HG03060 (cell line): ENCODE measurements at regions not wholly inside any gene's neighbourhood (a gene's known extent, or its start where the extent isn't known, plus 50 kb on each side); places are given as distances from the start of the nearest gene placed in this dataset.
"Not testable (repeated sequence)": the region's sequence is repeated elsewhere in the genome, so short reads cannot be mapped to it uniquely, and the experiment has no call there.

Experiments
- ATAC-seq: cut with Tn5 transposase; IDR thresholded peaks from one replicate; pipeline ENCODE4 v1.9.1; 2021; ENCODE audit warnings: low read depth, moderate number of reproducible peaks; ENCODE audit not compliant: unreplicated experiment

DNA sequence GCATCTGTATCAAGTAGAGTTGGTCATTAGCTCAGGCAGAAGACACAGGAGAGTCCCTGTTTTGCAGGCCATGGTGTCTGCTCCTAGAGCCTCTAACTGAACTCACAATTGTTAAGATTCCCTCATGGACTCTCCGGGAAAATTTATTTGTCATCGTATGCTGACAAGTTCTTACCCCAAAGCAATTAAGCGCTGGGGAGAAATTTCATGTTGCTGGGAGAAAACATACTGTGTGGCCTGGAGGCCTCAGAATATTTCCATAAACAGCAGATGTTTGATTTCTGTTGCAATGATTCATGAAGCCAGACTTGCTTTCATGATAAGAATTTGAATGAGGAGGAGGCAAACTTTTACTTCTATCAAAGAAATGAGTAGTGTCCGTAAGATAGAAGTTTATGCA lies 583.2 kb downstream of the GATA3 start:
- ATAC-seq = no peak

- no peak for ATAC-seq
These were observed 583.7 kb downstream of the GATA3 start for GRCh38 chr10:8638088-8638672.

GRCh38 chr10:8639486-8640185 lies 585.1 kb downstream of the GATA3 start:
- ATAC-seq = no peak

- ATAC-seq = no peak
These were observed 585.8 kb downstream of the GATA3 start for GRCh38 chr10:8640301-8640700.

- ATAC-seq = no peak
These were observed 586.4 kb downstream of the GATA3 start for GRCh38 chr10:8640878-8641277.

DNA sequence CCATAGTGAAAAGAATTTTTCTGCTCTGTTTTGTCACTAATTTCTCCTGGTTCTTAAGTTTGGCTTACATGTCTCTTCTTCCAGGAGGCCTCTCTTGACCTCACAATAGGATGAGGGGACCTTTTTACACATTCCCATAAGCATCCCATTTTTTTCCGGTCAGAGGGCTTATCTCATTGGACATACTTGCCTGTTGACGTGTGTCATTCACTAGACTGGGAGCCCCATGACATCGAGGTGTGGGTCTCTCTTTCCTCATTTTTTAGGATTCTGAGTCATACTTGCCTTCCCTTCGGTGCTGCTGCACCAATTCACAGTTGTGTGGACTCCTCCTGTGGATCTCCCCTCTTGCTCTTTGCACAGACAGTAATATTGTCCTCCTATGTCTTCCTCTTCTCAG lies 601.8 kb downstream of the GATA3 start:
- no peak for ATAC-seq

GRCh38 chr10:8659982-8660381 lies 605.5 kb downstream of the GATA3 start:
- no peak for ATAC-seq

DNA sequence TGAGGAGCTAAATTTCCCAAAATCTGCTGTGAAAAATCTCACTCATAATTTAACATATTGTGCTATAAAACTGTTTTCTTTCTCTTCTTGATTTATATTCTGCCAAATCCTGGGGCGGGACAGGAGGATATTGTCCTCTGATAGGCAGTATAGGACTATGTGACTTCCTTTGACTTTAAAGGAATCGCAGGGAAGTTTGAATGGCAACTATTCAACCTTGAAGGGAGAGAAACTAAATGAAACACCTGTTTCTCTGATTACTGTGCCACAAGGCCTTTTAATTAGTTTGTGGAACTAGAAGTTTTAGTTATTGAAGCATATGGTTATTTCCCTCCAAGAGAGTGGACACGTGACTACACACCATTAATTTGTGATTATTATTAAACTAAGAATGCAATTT lies 607.4 kb downstream of the GATA3 start:
- no peak for ATAC-seq

- ATAC-seq = no peak
These were observed 608.6 kb downstream of the GATA3 start for GRCh38 chr10:8663131-8663530.

DNA sequence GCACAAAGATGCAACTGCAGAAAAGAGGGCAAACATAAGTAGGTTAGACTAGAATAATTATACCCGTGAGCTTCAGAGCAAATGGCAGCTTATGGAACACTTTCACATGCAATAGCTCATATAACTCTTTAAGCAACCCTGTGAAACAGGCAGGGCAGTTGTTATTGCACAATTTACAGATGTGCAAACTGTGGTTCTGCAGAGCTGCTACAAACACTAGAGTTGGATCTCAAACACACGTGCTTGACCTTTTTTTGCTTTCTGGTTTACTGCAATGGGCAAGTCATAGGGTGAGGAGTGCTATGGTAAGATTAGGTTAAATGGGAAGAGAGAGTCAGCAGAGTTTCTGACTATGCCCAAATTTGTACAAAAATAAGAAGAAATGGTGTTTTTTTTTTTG lies 610.8 kb downstream of the GATA3 start:
- ATAC-seq = no peak

DNA sequence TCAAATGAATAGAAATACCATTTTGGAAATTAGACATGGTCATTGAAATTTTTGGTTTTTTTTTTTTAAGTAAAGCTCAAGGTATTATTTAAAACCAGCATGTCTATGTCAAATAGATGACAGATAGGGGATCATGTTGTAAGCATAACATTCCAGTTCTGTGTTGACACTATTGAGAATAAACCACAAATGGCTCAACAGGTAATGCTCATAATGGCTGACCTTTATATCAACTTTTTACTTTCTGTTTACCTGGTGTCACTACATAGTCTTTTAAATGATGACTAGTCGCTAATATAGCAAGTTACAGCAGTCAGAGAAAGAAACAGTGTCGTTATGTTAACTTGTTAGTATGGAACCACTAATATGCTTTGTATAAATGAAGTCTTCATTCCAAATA lies 616.0 kb downstream of the GATA3 start:
- no peak for ATAC-seq

- no peak for ATAC-seq
These were observed 619.7 kb downstream of the GATA3 start for GRCh38 chr10:8674230-8674629.

- no peak for ATAC-seq
These were observed 623.2 kb downstream of the GATA3 start for GRCh38 chr10:8677642-8678041.

- not testable (repeated sequence) for ATAC-seq
These were observed 630.4 kb downstream of the GATA3 start for GRCh38 chr10:8684916-8685315.

GRCh38 chr10:8688881-8689280 lies 634.4 kb downstream of the GATA3 start:
- ATAC-seq = no peak

- ATAC-seq = no peak
These were observed 637.1 kb downstream of the GATA3 start for GRCh38 chr10:8691498-8692017.

DNA sequence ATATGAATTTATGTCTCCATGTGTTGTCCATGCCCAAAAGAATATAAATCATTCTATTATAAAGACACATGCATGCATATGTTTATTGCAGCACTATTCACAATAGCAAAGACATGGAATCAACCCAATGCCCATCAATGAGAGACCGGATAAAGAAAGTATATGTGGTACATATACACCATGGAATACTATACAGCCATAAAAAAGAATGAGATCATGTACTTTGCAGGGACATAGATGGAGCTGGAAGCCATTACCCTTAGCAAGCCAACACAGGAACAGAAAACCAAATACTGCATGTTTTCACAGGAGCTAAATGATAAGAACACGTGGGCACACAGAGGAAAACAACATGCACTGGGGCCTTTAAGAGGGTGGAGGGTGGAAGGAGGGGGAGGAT lies 639.1 kb downstream of the GATA3 start:
- ATAC-seq = not testable (repeated sequence)

DNA sequence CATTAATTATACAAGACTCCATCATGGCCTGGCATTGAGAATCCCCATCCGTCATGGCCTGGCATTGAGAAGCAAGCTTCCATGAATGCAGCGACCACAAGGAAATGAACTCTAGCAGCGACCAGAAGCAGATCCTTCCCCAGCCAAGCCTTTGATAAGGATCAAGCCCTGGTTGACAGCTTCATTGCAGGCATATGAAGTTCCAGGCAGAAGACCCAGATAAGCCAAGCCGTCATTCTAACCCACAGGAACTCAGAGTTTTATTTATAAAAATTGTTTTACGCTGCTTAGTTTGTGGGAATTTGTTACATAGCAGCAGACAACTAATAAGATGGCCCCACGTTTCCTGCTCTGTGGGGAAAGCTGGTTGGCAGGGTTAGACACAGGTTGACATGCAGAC lies 642.3 kb downstream of the GATA3 start:
- no peak for ATAC-seq

DNA sequence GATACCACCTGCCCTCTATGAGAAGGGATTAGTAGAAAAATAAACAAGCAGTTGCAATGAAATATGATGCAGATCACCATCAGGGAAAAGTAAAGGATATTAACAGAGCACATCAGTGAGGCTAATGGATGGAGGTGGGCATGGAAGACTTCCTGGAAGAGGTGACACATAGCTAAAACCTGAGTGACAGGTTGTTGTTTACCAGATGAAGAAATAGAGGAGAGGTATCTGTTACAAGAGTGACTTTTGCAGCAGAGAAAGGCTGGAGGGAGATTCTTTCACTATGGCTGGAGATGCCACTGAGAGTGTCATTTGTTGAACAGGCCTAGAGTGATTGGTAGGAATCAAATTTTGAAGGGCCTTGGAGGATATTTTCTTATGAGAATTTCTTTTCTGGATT lies 646.2 kb downstream of the GATA3 start:
- ATAC-seq = no peak

DNA sequence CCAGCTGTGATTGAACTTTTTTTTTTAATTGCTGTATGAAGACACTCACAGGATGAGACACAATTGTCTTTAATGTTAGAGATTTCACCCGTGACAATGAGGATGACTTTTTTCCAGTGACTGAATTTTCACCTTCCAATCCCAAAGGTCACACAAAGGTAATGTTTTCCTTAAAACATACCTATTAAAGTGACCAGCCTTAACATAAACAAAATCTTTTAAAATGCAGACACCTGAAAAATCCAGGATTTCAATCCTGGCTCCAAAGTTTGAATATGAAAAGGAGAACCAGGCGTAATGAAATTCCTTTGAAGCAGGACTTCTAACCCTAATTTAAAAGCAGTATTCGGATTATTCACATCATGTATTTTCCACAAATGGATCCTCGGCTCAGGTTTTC lies 647.7 kb downstream of the GATA3 start:
- no peak for ATAC-seq

GRCh38 chr10:8705415-8705814 lies 650.9 kb downstream of the GATA3 start:
- no peak for ATAC-seq

- no peak for ATAC-seq
These were observed 658.2 kb downstream of the GATA3 start for GRCh38 chr10:8712656-8713055.
